Stimulated activated CD4-positive, alpha-beta T cell treated with anti-CD3 and anti-CD28 coated beads, TNF-alpha, amount 100 ng/mL, for 48 hours (primary cell): ENCODE measurements at regions not wholly inside any gene's neighbourhood (a gene's known extent, or its start where the extent isn't known, plus 50 kb on each side); places are given as distances from the start of the nearest gene placed in this dataset.
"Not testable (repeated sequence)": the region's sequence is repeated elsewhere in the genome, so short reads cannot be mapped to it uniquely, and the experiment has no call there.

Source experiments
- DNase-seq, 3 donors: peaks; one replicate each; pipeline ENCODE4 v3.0.0-alpha.2; 2020; ENCODE audit warnings: low read depth in 3 of 3

DNA sequence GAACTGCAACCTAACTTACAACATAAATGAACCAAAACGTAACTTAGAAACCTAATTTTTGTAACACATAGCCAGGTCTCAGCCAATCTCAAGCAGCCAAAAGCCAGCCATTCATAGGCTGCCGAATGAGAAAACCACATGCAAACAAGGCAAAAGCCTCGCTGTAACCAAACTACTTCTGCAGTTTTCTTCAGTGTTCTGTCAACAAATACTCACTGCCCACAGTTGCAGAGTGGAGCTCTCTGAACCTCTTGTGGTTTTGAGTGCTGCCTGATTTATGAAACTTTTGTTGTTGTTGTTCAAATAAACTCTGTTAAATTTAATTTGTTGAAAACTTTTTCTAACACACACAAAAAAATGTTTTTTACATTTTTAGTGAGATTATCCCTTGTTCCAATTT lies 251.2 kb downstream of the PAPSS1 start:
- no peak for DNase-seq

DNA sequence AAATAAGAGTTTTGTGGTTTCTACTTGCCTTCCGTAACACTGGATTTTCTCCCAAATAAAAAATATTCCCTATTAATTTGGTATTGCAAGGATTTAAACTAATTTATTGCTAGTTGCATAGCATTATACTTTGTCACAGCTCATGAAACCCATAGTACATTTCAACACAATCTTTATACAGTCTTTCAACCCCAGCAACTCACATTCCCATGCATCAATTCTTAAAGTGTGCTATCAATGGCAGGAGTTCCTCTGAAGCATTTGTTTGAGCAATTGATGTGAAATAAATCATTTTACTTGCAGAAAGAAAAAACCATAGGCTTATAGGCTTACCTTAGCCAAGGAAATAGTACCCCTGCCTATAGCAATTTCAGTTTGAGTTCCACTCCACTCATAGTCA lies 251.9 kb downstream of the PAPSS1 start:
- DNase-seq: no peak

DNA sequence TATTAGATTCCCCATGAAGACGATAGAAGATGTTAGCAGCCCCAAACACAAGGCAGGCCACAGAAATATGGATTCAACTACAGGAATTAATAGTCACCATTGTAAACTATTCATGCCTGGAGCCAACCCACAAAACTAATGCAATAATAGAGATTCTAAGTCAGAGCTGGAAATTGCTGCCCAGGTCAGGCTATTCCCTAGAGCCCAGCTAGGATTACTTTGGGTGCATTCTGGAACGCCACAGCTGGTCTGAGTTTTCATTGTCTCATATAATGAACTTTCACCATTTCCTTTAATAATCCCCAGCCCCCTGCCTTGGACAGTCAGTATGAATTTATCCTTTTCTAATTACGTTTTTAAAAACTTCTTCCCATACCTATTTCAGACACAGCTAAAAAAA lies 252.6 kb downstream of the PAPSS1 start:
- DNase-seq: no peak

DNA sequence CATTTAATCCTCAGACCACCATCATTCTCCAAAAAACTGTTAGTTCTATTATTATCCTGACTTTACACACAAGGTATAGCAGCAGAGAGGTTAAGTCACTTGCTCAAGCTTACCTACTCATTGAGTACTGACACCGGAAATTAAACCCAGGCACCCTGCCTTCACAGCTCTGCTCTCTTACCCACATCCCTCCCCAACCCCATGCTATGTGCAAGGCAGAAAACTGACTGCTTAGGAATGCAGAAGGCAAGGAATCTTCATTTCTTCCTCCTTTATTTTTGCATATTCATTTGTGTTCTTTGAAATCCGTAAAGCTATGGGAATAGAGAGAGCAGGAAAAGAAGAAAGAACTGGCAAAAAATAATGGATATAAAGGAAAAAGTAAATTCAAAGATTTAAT lies 261.8 kb downstream of the PAPSS1 start:
- DNase-seq: no peak

DNA sequence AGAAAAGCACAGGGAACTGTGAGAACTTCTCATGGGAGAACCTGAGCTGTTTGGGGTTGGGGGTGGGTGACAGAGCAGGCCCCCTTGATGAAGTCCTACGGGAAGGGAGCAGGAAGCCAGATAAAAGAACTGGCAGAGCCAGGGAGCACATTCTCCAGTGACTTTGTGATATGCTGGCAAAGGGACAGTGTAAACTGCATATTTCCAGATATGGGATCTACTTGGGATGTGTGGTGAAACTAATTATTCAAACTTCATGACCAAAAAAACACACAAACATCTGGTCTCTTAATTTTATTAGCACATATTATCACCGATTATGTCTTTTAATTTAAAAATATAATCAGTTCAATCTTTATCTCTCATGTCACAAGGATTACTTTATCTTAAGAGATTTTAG lies 266.0 kb downstream of the PAPSS1 start:
- no peak for DNase-seq

DNA sequence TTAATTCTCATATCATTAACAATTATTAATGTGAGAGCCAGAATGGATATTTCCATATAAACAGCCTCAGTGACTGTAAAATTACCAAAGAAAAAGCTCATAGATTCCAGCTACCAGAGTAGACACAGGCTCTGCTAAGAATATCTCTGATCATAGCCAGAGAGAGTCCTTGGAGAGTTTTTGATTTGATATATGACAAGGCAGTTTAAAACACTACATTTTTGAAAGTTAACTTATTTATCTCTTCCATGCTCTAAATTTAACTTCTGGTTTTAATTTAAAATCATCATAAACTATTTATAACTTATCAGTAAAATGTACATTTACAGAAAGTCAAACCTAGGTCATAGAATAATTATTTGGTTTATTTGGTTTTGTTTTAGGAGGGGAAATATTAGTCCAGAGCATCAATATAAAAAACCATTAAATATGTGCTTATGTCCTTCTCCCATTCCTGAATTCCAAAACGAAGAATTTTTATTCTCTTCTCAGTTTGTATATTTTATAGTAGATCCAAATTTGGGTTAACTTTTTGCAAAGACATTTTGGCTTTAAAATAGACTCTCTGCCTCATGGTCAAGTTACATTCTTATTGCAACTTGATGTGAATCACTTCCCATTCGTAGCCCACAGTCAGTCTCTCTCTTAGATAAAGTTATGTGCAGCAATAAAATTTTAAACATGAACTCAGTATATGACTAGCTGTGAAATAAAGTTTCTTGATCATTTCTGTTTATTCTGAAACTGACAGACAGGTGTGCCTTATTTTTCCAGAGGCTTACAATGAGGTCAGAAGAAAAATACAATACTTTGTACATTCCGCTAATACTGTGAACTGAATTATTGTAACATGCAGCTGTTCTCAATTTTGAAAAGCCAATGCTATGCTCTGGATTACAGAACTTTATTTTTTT lies 267.1 kb downstream of the PAPSS1 start:
- no peak for DNase-seq

DNA sequence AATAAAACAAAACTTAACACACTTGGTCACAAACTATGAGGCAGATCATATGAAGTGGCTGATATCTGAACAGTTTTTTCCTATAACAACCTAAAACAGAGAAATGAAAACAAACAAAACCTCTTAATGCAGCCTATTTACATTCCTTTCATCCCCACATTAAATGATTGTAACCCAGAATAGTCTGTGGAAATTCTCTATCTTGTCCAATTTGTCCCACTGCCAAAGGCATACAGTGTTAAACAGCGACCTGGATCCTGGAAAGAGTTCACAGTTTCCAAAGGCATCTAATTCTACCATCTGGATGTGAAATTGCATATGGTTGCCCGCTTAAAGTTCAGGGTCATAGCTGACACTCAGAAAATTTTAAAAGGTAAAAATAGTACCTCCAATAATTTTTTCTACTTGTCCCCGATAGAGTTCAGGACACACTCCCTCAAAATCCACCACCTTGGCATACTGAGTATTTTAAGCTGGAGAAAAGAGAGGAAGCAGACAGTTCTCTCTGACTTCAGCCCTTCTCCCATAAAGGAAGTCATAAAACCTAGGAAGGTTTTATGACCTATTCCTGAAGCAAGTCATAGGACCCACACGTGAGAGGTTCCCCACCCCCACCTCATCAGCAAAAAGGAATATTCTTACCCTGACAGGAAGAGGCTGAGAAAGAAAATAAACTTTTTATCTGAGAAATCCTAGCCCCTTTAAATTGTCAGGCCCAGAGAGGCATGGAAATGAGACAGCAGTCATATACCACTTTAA lies 270.2 kb downstream of the PAPSS1 start:
- no peak for DNase-seq

DNA sequence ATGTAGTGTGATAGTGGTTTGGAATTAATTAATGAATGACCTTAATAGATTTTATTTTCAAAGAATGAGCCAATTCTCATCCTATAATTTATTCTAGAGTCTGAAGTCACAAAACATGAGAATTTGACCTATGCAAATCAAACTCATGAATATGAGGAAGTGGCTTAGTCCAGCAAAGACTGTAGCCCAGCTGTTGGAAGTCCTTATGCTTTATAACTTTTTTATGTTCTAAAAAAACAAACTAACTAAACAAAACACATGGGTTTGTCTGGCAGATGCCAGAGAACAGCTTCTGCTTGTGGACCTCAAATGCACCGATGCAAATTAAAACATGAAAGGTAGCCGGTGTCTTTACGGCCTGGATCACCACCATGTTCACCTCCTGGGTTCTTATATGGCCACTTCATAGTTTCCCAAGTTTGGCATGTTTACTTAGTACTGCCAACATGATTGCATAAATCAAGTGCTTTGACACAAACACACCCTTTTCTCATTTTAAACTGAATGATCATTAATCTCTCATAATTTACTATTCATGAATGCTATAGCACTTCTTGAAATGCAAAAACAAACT lies 277.4 kb downstream of the PAPSS1 start:
- no peak for DNase-seq

DNA sequence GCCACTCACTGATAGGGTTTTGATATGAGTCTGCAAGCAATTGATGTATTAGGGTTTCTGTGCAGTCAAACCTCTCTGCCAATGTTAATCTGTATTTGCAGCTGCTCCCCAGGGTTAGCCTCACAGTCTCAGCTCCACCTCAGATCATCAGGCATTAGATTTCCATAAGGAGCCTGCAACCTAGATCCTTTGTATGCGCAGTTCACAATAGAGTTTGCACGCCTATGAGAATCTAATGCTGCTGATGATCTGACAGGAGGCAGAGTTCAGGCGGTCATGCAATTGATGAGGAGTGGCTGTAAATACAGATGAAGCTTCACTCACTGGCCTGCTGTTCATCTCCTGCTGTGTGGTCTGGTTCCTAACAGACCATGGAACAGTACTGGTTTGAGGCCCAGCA lies 280.6 kb downstream of the PAPSS1 start:
- DNase-seq: no peak

DNA sequence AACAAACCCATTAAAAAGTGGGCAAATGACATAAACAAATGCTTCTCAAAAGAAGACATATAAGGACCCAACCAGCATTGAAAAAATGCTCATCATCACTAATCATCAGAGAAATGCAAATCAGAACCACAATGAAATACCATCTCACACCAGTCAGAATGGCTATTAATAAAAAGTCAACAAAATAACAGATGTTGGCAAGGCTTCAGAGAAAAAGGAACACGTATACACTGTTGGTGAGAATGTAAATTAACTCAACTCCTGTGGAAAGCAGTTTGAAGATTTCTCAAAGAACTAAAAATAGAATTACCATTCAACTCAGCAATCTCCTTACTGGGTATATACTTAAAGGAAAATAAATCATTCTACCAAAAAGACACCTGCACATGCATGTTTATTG lies 283.6 kb downstream of the PAPSS1 start:
- DNase-seq: not testable (repeated sequence)

DNA sequence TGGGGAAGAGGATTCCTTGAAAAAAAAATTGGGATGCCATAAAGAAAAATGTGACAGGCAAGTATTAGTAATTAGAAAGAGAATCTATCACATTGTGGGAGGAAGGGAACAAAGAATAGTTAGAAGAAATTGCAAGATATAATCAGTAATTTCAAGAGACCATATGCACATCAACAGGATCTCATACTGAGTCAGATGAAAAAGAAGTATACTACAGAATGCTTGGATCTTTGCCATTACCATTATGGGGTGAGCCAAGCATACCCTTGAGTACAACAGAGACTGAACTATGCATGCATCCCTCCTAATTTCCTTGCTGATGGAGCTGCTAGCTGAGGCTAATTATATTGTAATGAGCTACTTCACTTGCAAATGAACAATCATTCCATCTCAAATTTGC lies 287.6 kb downstream of the PAPSS1 start:
- DNase-seq: no peak

DNA sequence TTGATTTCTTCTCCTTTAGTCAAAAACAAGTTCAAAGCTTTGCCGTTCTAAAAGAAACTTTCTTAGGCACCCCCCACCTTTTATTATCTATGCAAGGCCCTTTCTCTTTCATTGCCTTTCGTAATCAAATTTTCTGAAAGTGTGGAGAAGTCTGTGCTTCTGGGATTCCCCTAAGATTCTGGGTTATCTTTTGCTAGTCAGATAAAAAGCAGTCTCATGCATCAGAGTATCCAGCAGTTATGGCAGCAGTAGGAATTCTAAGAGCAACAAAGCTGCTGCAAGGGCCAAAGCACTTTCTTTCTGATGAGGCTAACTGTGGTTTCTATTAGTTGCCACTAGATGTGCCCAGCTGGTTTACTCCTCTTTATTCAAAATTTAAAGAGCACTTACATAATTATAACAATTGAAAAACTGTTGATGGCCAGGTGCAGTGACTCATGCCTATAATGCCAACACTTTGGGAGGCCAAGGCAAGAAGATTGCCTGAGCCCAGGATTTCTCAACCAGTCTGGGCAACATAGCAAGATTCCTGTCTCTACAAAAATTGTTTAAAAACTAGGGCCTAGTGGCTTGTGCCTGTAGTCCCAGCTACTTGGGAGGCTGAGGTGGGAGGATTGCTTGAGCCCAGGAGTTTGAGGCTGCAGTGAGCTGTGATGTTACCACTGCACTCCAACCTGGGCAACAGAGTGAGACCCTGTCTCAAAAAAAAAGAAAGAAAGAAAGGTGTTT lies 296.2 kb downstream of the PAPSS1 start:
- no peak for DNase-seq

DNA sequence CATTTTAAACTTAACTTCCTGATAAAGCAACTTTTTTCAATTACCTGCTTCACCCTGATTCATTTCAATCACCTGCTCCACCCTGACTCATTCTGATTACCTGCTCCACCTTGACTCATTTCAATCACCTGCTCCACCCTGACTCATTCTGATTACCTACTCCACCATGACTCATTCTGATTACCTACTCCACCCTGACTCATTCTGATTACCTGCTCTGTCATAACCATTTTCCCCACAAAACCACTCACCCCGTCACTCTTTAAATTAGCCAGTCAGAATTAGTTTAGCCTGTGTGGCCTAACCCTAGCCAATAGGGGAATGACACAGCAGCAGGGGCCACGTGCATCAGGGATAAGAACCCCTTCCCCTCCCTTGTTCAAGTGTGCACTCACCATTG lies 300.5 kb downstream of the PAPSS1 start:
- DNase-seq: peak; percentile 1 to 7 (median 2)

DNA sequence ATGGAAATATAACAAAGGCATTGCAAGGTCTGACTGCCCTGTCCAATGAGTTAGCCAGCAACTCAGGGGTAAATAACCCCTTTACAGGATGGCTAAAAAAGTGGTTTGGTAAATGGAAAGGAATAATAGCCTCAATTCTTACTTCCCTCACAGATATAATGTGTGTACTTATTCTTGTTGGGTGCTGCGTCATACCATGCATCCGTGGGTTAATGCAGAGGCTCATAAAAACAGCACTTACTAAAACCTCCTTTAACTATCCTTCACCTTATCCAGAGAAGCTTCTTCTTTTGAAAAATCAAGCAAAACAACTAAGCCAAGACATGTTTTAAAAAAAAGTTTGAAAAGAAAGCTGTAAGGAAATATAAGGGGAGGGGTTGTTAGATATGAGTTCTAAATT lies 301.0 kb downstream of the PAPSS1 start:
- no peak for DNase-seq

DNA sequence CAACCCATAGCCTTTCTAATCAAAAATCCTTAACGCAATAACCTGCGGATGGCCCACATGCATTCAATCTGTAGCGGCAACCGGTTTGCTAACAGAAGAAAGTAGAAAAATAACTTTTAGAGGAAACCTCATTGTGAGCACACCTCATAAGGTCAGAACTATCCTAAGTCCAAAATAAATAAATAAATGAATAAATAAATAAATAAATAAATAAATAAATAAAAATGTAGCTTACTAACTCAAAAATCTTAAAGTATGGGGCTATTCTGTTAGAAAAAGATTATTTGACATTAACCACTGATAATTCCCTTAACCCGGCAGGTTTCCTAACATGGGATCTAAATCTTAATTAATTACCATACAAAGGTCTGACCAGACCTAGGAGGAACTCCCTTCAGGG lies 304.5 kb downstream of the PAPSS1 start:
- not testable (repeated sequence) for DNase-seq

DNA sequence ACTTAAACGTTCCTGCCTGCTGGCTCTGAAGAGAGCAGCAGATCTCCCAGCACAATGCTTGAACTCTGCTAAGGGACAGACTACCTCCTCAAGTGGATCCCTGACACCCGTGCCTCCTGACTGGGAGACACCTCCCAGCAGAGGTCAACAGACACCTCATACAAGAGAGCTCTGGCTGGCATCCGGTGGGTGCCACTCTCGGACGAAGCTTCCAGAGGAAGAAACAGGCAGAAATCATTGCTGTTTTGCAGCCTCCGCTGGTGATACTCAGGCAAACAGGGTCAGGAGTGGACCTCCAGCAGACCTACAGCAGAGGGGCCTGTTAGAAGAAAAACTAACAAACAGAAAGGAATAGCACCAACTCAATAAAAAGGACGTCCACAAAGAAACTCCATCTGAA lies 310.2 kb downstream of the PAPSS1 start:
- DNase-seq: not testable (repeated sequence)

DNA sequence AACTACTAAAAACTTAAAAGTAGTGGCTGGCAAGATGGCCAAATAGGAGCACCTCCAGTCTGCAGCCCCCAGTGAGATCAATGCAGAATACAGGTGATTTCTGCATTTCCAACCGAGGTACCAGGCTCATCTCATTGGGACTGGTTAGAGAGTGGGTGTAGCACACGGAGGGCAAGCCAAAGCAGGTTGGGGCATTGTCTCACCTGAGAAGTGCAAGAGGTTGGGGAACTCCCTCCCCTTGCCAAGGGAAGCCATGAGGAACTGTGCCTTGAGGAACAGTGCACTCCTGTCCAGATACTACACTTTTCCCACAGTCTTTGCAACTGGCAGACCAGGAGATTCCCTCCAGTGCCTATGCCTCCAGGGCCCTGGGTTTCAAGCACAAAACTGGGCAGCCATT lies 311.1 kb downstream of the PAPSS1 start:
- DNase-seq: no peak

DNA sequence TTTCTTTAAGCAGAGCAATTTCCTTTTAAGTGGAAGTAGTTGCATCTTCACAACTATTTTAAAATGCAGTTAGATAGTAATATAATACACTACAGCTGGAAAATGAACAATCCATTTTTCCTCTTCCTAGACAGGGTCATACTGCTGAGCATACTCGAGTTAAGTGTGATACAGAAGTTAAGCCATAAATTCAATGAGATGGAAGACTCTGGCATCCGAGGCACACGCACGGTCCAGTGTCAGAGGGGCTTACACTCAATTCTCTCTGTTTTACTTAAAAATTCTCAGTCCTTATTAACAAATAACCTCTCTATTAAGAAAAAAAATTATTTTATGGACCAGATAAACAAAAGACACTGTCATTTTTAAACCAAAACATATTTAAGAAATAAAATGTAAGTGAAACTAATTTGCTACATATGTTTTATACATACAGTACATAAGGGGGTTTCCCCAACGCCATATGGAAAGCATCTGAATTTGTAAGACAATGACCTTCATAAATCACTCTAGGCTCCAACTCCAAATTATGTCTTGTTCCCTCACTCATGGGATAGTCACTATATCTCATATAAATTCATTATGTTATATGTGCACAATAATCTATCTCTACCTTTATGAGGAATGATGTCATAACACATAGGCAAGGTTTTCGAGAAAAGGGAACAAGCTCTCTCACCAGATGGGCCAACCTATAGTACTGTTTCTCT lies 315.3 kb downstream of the PAPSS1 start:
- no peak for DNase-seq

DNA sequence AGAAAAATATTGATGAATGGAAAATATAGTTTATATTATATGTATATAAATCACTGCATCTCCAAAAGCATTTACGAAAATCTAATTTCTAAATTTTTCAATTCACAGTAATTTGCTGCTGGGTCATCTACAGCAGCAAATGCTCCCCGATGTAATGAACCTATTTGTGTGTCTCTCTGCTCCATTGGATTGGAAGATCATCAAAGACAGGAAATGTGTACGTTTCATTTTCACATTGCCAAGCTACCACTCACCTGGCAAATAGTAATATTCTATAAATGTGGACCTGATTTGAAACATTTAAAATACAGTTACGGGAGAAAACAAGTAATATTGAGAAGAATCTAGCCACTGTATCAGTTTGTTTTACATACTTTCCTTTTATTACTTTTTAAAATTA lies 317.7 kb downstream of the PAPSS1 start:
- no peak for DNase-seq

DNA sequence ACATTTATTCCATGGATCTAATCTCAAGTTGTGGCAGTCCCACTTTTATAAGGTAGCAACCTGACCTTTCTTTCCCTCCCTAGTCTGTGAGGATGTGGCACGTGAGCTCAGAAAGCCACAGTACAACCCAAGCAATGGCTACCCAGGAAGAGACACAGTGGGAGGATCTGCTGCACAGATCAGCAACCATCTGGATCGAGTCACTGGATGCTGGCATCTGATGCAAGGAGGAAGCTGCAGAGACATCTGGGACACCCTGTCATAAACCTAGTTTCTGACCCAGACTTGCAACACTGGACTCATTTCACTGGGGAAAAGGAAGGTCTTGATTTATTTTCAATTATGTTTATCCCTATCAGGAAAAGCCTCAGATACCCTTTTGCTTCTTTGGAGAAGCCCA lies 327.1 kb downstream of the PAPSS1 start:
- DNase-seq: no peak

DNA sequence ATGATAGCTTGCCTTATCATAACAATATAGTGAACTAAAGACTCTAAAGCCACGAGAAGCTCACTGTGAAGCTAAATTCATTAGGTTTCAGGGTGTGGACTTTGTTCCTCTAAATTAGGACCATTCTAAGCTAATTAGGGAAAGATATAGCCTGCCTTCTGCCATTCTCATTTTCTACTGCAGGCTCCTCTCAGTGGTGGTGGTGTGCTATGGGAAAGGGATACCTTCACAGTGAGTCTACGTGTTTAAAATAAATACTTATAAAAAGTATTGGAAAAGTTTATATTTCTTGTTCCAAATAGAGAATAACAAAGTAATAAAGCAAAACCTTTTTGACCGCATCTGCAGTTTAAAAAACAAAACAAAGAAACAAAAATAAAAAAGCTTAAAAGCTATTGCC lies 327.7 kb downstream of the PAPSS1 start:
- no peak for DNase-seq
